ENCODE measurements at regions not wholly inside any gene's neighbourhood (a gene's known extent, or its start where the extent isn't known, plus 50 kb on each side); places are given as distances from the start of the nearest gene placed in this dataset.
"Not testable (repeated sequence)": the region's sequence is repeated elsewhere in the genome, so short reads cannot be mapped to it uniquely, and the experiment has no call there.

DNA sequence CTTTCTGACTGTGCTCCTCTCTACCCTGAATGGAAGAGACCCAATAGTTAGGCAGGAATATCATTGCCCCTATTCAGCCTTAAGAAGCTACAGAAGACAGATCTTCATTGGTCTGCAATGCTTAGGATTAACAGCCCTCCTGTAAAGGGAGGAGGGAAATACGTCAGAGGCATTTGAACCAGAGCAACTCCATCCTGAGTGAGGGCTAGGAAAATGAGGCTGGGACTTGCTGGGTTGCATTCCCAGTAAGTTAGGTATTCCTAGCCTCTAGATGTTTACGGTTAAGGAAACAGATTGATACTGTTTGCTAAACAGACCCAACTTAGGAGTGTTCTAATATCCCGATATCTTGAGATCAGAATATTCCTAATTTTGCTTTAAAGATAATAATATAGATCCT, 63.5 kb downstream of the PCDH18 start:
- DNase-seq: no peak

DNA sequence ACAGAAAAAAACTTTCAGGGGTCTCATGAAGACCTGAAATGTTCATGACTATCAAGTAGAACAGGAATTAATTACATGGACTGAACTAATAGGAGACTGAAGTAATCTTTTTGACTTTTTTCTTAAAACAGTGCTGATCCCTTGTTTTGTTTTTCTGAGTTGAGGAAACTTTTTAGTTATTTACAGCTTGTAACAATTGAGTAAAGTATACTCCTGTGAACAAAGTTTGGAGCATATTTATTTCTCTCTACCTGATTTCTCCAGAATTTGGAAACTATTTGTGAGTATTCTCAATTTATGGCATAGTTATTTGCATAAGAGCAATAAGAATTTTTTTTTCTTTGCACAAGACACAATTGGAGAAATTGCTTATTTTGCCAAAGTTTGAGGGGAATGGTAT, 64.8 kb downstream of the PCDH18 start:
- no peak for DNase-seq

DNA sequence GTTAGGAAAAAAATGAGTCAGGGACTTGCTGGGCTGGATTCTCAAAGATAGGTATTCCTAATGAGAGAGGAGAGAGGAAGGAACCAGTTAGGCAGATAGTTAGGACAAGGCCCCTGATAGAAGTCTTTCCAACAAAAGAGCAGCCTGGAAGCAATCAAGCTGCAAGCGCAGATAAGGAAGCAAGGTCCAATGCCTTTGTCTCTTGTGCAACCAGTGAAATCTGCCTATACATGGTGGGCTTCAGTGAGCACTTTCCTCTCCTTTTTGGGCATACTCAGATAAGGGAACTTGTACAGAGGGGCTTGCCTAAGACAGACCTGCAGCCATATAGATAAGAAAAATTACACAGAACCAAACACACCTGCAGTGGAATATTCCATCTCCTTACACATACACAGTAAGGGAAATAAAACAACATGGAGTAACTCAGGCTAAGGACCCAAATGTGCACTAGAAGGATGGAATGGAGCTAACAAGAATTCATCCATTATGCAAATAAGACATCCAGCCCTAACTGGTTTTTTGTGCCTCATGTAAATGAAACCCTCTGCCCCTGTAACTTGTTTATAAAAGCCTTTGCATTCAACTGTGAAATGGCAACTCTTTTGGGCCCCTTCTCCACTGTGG, 68.8 kb downstream of the PCDH18 start:
- no peak for DNase-seq

GRCh38 chr4:137455647-137456321, 76.5 kb downstream of the PCDH18 start:
- no peak for DNase-seq

GRCh38 chr4:137454767-137455166, 77.5 kb downstream of the PCDH18 start:
- no peak for DNase-seq

DNA sequence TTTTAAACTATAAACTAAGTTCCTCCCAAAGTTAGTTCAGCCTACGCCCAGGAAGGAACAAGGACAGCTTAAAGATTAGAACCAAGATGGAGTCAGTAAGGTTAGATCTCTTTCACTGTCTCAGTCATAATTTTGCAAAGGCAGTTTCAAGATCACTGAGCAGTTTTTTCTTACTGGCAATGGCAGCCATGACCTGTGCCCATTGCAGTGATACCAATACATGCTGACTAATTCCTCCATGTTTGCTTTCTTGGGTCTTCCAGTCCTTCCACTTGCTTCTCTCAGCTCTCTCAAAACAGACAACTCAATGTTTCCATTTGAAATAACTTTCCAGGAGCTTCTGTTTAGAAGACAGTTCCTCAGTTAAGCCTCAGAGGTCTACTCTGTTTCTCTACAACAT, 79.5 kb downstream of the PCDH18 start:
- DNase-seq: no peak

GRCh38 chr4:137451172-137451825, 81.0 kb downstream of the PCDH18 start:
- DNase-seq: no peak

GRCh38 chr4:137448402-137448801, 83.9 kb downstream of the PCDH18 start:
- DNase-seq: no peak

DNA sequence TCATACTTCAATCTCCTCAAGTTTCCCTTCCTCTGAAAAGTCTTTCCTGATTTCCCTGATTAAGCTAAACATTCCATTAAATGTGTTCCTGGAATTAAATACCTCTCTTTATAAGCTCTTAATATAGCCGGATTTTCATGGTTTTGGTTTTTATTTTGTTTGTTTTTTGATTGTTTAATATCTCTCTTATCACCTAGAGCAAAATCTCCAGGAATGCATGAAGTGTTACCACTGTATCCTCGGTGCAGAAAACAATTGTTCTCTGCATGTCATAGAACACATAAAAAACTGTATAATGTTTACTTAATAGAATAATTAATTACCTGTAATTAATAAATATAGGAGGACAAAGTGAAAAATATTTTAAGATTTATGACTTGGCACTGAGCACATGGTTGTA, 86.2 kb downstream of the PCDH18 start:
- no peak for DNase-seq

- no peak for DNase-seq
Observed at GRCh38 chr4:137443031-137443800, 89.1 kb downstream of the PCDH18 start.

DNA sequence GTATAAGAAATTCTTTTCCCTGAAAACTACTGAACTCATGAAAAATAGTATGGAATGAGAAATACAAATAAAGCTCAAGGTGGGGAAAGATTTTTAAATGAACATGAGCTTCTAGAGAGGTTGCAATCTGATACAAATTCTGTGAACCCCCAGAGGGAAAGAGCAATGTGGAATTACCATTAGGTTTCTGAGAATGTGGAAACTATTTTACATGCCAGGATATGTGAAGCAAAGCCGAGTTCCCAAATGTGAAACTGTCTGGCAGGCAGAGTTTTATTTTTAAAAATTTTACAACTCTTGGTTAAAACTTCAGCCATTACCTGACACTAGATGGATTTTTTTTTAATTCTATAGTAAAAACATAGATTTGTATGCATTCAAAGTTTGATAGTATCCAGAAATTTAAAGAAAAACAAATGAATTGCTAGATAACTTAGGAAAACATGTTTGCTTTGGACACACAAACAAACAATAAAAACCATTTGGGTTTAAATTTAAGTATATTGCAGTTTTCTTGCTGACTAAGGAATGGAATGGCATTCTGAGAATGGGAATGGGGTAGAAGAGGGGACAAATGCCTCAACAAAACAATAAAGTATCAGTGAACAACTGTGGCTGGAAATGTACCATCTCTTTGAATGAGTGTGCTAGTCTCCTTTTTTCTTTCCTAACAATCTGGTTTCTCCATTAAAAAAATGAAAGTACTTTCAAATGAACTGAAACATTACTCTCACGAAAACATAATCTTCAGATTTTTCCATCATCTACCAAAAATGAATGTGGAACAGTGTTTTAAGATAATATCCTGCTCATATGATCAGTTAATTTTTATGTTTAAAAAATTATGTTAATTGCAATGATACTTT, 99.6 kb downstream of the PCDH18 start:
- DNase-seq: no peak

DNA sequence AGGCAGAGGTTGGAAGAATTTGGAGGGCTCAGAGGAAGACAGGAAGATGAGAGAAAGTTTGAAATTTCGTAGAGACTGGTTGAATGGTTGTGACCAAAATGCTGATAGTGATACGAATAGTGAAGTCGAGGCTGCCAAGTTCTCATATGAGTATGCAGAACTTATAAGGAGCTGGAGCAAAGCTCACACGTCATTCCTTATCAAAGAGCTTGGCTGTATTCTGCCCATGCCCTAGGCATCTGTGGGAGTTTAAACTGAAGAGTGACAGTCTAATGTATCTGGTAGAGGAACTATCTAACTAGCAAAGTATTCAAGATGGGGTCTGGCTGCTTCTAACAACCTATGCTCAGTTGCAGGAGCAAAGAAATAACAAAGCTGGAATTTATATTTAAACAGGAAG, 102.1 kb downstream of the PCDH18 start:
- DNase-seq: no peak

DNA sequence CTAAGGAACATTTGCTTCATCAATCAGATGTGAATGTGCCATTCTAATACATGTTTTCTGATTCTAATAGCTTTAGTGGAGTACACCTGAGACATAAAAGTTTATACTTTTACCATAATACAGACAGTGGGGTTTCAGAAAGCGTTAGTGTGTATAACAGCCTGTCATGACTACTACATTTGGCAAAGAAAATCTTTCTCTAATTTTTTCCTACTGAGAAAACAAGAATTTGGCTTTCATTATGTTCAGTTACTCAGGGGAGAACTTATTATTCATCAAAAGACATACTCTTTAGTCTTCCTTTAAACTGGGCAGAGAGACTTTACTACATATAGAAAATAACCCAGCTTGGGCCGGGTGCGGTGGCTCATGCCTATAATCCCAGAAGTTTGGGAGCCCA, 104.9 kb downstream of the PCDH18 start:
- no peak for DNase-seq

- no peak for DNase-seq
Observed at GRCh38 chr4:137425281-137425680, 107.0 kb downstream of the PCDH18 start.

GRCh38 chr4:137422666-137423065, 109.6 kb downstream of the PCDH18 start:
- no peak for DNase-seq

DNA sequence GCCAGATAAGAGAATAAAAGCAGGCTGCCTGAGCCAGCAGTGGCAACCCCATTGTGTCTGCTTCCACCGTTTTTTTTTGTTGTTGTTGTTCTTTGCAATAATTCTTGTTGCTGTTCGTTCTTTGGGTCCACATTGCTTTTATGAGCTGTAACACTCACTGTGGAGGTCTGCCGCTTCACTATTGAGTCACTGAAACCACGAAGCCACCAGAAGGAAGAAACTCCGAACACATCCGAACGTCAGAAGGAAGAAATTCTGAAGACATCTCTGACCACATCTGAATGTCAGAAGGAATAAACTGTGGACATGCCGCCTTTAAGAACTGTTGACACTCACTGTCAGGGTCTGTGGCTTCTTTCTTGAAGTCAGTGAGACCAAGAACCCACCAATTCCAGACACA, 110.5 kb downstream of the PCDH18 start:
- DNase-seq: no peak

GRCh38 chr4:137420901-137421396, 111.3 kb downstream of the PCDH18 start:
- no peak for DNase-seq

DNA sequence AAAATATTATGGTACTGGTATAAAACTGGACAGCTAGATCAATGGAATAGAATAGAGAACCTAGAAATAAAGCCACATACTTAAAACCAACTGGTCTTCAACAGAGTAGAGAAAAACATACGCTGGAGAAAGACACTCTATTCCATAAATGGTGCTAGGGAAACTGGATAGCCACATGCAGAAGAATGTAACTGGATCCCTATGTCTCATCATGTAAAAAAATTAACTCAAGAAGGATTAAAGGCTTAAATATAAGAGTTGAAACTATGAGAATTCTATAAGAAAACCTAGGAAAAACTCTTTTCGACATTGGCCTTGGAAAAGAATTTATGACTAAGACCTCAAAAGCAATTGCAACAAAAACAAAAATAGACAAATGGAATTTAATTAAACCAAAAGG, 114.6 kb downstream of the PCDH18 start:
- no peak for DNase-seq

GRCh38 chr4:137414802-137415201, 117.5 kb downstream of the PCDH18 start:
- no peak for DNase-seq

DNA sequence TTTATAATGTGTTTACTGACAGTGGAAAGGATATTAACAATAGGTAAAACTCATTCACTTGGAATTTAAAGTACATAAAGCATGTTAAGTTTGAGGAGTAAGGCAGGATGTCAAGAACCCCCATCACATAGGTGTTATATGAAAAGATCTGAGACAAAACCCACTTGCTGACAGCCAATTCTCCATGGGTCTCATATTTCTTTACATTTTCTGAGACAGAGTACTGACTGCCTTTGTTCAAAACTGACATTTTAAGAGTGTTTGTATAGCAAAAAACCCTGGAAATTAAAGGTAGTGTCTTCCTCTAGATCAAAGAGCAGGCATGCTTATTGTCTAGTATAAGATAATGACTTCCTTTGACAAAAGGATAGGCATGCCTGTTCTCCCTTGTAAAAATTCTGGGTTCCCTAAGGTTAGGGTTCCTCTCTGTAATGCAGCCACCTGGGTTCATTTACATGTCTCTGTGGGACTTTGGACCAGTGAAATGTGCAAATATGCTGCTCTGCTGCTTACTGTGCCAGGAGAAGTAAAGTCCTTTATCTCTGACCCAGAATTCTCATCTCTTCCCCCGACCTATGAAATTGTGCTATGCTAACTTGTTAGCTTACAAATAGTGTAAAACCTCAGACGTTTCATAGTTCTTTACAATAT, 123.6 kb downstream of the PCDH18 start:
- DNase-seq: no peak

- DNase-seq: not testable (repeated sequence)
Observed at GRCh38 chr4:137405833-137406232, 126.5 kb downstream of the PCDH18 start.

- DNase-seq: no peak
Observed at GRCh38 chr4:137394018-137394417, 138.3 kb downstream of the PCDH18 start.
